ENCODE measurements at regions not wholly inside any gene's neighbourhood (a gene's known extent, or its start where the extent isn't known, plus 50 kb on each side); places are given as distances from the start of the nearest gene placed in this dataset. TPM values are rescaled to one million over a fixed set of nuclear protein-coding genes. Genes with fewer than 3 reads are reported as not detected.

DNA sequence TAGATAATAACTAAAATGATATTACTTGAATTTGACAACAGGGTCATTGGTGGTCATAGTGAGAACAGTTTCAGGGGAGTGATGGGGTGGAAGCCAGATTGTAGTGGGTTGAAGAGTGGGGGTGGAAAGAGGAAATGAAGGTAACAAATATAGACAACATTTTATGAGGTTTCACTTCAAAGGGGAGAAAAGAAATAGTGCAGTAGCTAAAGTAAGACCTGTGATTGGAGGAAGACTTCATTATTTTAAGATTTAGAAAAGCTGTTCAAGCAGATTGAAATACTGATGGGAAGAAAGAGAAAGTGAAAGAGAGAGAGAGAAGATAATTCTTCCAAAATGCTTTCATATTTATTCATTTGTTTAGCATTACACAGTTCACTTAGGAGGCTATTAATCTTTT, 52.0 kb upstream of the KCNA3 start:
- dilution Hi-C loops (cut with MboI; ENCODE audit: extremely low pct_ligation_motif_present, low sequenced_read_pairs) = no loop called here
- Histone ChIP-seq H4K20me1 (replicated peaks; ENCODE audit: control insufficient read depth, extremely low read depth, insufficient read depth, low read length) (no peaks in the 10 kb centered on the region), H3K36me3 (ENCODE audit: control insufficient read depth in 2 of 2, extremely low read depth in 1 of 2, insufficient read depth in 2 of 2, low read length in 2 of 2) (no peaks in the 10 kb centered on the region), H3K4me3 (replicated peaks in 1 of 3; ENCODE audit: insufficient read depth in 1 of 3, low read depth in 1 of 3, low read length in 3 of 3) (no peak overlapping the region), H2AFZ (ENCODE audit: low read depth, low read length) (no peak overlapping the region), H3K4me1 (ENCODE audit: control insufficient read depth, extremely low read depth, insufficient read depth, low read length) (no peaks in the 10 kb centered on the region), H3K27ac (ENCODE audit: insufficient read depth, low read depth, low read length) (no peak overlapping the region), H3K27me3 (ENCODE audit: control insufficient read depth in 2 of 2, insufficient read depth in 2 of 2, low read length in 2 of 2) (no peaks in the 10 kb centered on the region), H3K9me1 (replicated peaks; ENCODE audit: control insufficient read depth, extremely low read depth, insufficient read depth, low read length) (no peaks in the 10 kb centered on the region), H3K4me2 (ENCODE audit: insufficient read depth, low read length) (no peak overlapping the region), H3K79me2 (ENCODE audit: control insufficient read depth, insufficient read depth, low read length) (no peaks in the 10 kb centered on the region), H3K9ac (replicated peaks; ENCODE audit: extremely low read depth, insufficient read depth, low read length) (no peak overlapping the region), H3K9me3 (replicated peaks; ENCODE audit: control insufficient read depth, insufficient read depth, low read length) (no peaks in the 10 kb centered on the region)
- ChIA-PET CTCF (interaction anchor here (0.8 kb wide), 2 partner anchors 39 to 46 kb away, joined by 3 read pairs; no protein-coding TSS in a partner anchor), POLR2A (no interaction called here)
- TF ChIP-seq, protein P1, sequence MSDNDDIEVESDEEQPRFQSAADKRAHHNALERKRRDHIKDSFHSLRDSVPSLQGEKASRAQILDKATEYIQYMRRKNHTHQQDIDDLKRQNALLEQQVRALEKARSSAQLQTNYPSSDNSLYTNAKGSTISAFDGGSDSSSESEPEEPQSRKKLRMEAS (IDR thresholded peaks at IDR 0.05; ENCODE audit: insufficient read depth, insufficient read length) = no peak
- TF ChIP-seq, protein P2, sequence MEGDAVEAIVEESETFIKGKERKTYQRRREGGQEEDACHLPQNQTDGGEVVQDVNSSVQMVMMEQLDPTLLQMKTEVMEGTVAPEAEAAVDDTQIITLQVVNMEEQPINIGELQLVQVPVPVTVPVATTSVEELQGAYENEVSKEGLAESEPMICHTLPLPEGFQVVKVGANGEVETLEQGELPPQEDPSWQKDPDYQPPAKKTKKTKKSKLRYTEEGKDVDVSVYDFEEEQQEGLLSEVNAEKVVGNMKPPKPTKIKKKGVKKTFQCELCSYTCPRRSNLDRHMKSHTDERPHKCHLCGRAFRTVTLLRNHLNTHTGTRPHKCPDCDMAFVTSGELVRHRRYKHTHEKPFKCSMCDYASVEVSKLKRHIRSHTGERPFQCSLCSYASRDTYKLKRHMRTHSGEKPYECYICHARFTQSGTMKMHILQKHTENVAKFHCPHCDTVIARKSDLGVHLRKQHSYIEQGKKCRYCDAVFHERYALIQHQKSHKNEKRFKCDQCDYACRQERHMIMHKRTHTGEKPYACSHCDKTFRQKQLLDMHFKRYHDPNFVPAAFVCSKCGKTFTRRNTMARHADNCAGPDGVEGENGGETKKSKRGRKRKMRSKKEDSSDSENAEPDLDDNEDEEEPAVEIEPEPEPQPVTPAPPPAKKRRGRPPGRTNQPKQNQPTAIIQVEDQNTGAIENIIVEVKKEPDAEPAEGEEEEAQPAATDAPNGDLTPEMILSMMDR (IDR thresholded peaks at IDR 0.05; ENCODE audit: extremely low read depth in 1 of 2, insufficient read depth in 1 of 2, low read depth in 1 of 2, low read length in 2 of 2) = no peak
- TF ChIP-seq POLR2A (IDR thresholded peaks at IDR 0.05; ENCODE audit: low read depth, low read length) (no peak), JUN (IDR thresholded peaks at IDR 0.05; ENCODE audit: borderline replicate concordance, insufficient read depth, insufficient read length, low read depth) (no peak), GATA2 (IDR thresholded peaks at IDR 0.05; ENCODE audit: insufficient read depth, insufficient read length, low read depth, low read length) (no peak), FOS (IDR thresholded peaks at IDR 0.05; ENCODE audit: borderline replicate concordance, insufficient read depth, low read length) (no peak), EZH2 (IDR thresholded peaks at IDR 0.05; ENCODE audit: borderline replicate concordance, low read depth, low read length, severe bottlenecking) (no peak), POLR2AphosphoS5 (IDR thresholded peaks at IDR 0.05; ENCODE audit: insufficient read depth, low read depth, low read length) (no peak), MYC (IDR thresholded peaks at IDR 0.05; ENCODE audit: low read depth, low read length) (no peak)
- BruUV-seq (replicated peaks) = no TSS peak
- intact Hi-C loops (cut with micrococcal nuclease) = no loop called here
- FAIRE-seq (no peak), DNase-seq (ENCODE audit: low read depth, low spot score) (no peak)

Small RNAs in the stretch of these regions (small RNA-seq; reads per million reads assigned to genes)
- not detected for gene RF00019 (ENCODE audit: insufficient read depth, insufficient read length, low read depth, low replicate concordance)

All from endothelial cell of umbilical vein (primary cell).